Osteocyte (in vitro differentiated cells): ENCODE measurements at regions not wholly inside any gene's neighbourhood (a gene's known extent, or its start where the extent isn't known, plus 50 kb on each side); places are given as distances from the start of the nearest gene placed in this dataset.
"Not testable (repeated sequence)": the region's sequence is repeated elsewhere in the genome, so short reads cannot be mapped to it uniquely, and the experiment has no call there.

Experiments used
- DNase-seq: peaks from one replicate; pipeline ENCODE4 v3.0.0; 2021; ENCODE audit warnings: mixed read lengths; ENCODE audit not compliant: unreplicated experiment; ENCODE audit errors: extremely low spot score
- H3K27ac Mint-ChIP-seq: one replicate; pipeline ENCODE4 v1.8.0; 2021; ENCODE audit warnings: mild to moderate bottlenecking, mixed read lengths; ENCODE audit not compliant: unreplicated experiment
- H3K27me3 Mint-ChIP-seq: one replicate; pipeline ENCODE4 v1.8.0; 2021; ENCODE audit warnings: mixed read lengths; ENCODE audit not compliant: unreplicated experiment
- H3K36me3 Mint-ChIP-seq: one replicate; pipeline ENCODE4 v1.8.0; 2021; ENCODE audit warnings: mixed read lengths; ENCODE audit not compliant: unreplicated experiment
- H3K4me1 Mint-ChIP-seq: one replicate; pipeline ENCODE4 v1.8.0; 2021; ENCODE audit warnings: mixed read lengths; ENCODE audit not compliant: unreplicated experiment
- H3K4me3 Mint-ChIP-seq: one replicate; pipeline ENCODE4 v1.8.0; 2021; ENCODE audit warnings: mild to moderate bottlenecking, moderate library complexity, mixed read lengths; ENCODE audit not compliant: unreplicated experiment
- H3K9me3 Mint-ChIP-seq: one replicate; pipeline ENCODE4 v1.8.0; 2021; ENCODE audit warnings: mixed read lengths; ENCODE audit not compliant: unreplicated experiment
- CTCF ChIP-seq: fragments of 200-600 bp; sonication (generic); IDR thresholded peaks from 2 replicates; pipeline ENCODE4 v1.5.0; 2021; ENCODE audit warnings: antibody characterized with exemption, mild to moderate bottlenecking, moderate library complexity

GRCh38 chr17:46424187-46424884 is 62.8 kb upstream of the ARL17B start:
- H3K4me3 Mint-ChIP-seq, H3K36me3 Mint-ChIP-seq, H3K9me3 Mint-ChIP-seq, H3K27me3 Mint-ChIP-seq, H3K4me1 Mint-ChIP-seq, DNase-seq, H3K27ac Mint-ChIP-seq: not testable (repeated sequence)
- peak; percentile 21 for TF ChIP-seq CTCF

GRCh38 chr17:46417907-46418306 is 56.3 kb upstream of the ARL17B start:
- not testable (repeated sequence) for H3K36me3 Mint-ChIP-seq, H3K4me1 Mint-ChIP-seq, DNase-seq, H3K27me3 Mint-ChIP-seq, H3K27ac Mint-ChIP-seq, H3K4me3 Mint-ChIP-seq, H3K9me3 Mint-ChIP-seq

- H3K4me1 Mint-ChIP-seq, H3K4me3 Mint-ChIP-seq, H3K36me3 Mint-ChIP-seq, H3K9me3 Mint-ChIP-seq, DNase-seq, H3K27ac Mint-ChIP-seq, H3K27me3 Mint-ChIP-seq: not testable (repeated sequence)
Observed at GRCh38 chr17:46417261-46417660, 55.7 kb upstream of the ARL17B start.

- not testable (repeated sequence) for H3K9me3 Mint-ChIP-seq, H3K27me3 Mint-ChIP-seq, H3K36me3 Mint-ChIP-seq
Observed at GRCh38 chr17:46414559-46414958, 53.0 kb upstream of the ARL17B start.

GRCh38 chr17:46412156-46412555 is 50.6 kb upstream of the ARL17B start:
- H3K27me3 Mint-ChIP-seq, H3K9me3 Mint-ChIP-seq, DNase-seq, H3K27ac Mint-ChIP-seq, H3K36me3 Mint-ChIP-seq, H3K4me3 Mint-ChIP-seq, H3K4me1 Mint-ChIP-seq: not testable (repeated sequence)

More at GRCh38 chr17:46414559-46414958, 53.0 kb upstream of the ARL17B start:
- DNase-seq, H3K27ac Mint-ChIP-seq, H3K4me3 Mint-ChIP-seq, H3K4me1 Mint-ChIP-seq: not testable (repeated sequence)

- H3K4me1 Mint-ChIP-seq, H3K27me3 Mint-ChIP-seq, H3K9me3 Mint-ChIP-seq, H3K36me3 Mint-ChIP-seq, H3K27ac Mint-ChIP-seq, H3K4me3 Mint-ChIP-seq, DNase-seq: not testable (repeated sequence)
Observed at GRCh38 chr17:46411172-46411852, 49.7 kb upstream of the ARL17B start.
